Stimulated activated CD4-positive, alpha-beta T cell treated with anti-CD3 and anti-CD28 coated beads, Interleukin-12 subunit alpha, Interleukin-12 subunit beta, amount 100 ng/mL, for 48 hours (primary cell): ENCODE measurements at regions not wholly inside any gene's neighbourhood (a gene's known extent, or its start where the extent isn't known, plus 50 kb on each side); places are given as distances from the start of the nearest gene placed in this dataset.

Source experiments
- DNase-seq, 3 donors: peaks; one replicate each; pipeline ENCODE4 v3.0.0-alpha.2; 2020; ENCODE audit warnings: low read depth in 2 of 3, low spot score in 1 of 3

- DNase-seq, result no peak
These were observed 712.6 kb downstream of the SLC16A7 start for GRCh38 chr12:60308366-60308991.

- no peak for DNase-seq
These were observed 716.1 kb downstream of the SLC16A7 start for GRCh38 chr12:60311940-60312339.

GRCh38 chr12:60317361-60317760 lies 721.5 kb downstream of the SLC16A7 start:
- no peak for DNase-seq

GRCh38 chr12:60324746-60325145 lies 728.9 kb downstream of the SLC16A7 start:
- DNase-seq, result no peak

GRCh38 chr12:60333461-60333860 lies 737.6 kb downstream of the SLC16A7 start:
- no peak for DNase-seq

GRCh38 chr12:60335745-60336144 lies 739.9 kb downstream of the SLC16A7 start:
- DNase-seq, result no peak

GRCh38 chr12:60337839-60338549 lies 742.2 kb downstream of the SLC16A7 start:
- DNase-seq, result no peak

GRCh38 chr12:60345442-60345841 lies 749.6 kb downstream of the SLC16A7 start:
- DNase-seq, result no peak

- DNase-seq, result no peak
These were observed 753.6 kb downstream of the SLC16A7 start for GRCh38 chr12:60349232-60349978.

- no peak for DNase-seq
These were observed 791.5 kb downstream of the SLC16A7 start for GRCh38 chr12:60387356-60387755.

GRCh38 chr12:60391051-60391450 lies 795.2 kb downstream of the SLC16A7 start:
- DNase-seq, result no peak

- no peak for DNase-seq
These were observed 796.0 kb downstream of the SLC16A7 start for GRCh38 chr12:60391791-60392190.

GRCh38 chr12:60393093-60393492 lies 797.3 kb downstream of the SLC16A7 start:
- no peak for DNase-seq

- DNase-seq, result no peak
These were observed 798.8 kb downstream of the SLC16A7 start for GRCh38 chr12:60394665-60395064.

- DNase-seq, result no peak
These were observed 802.7 kb downstream of the SLC16A7 start for GRCh38 chr12:60398547-60398946.

GRCh38 chr12:60399064-60399463 lies 803.2 kb downstream of the SLC16A7 start:
- no peak for DNase-seq

- no peak for DNase-seq
These were observed 807.2 kb downstream of the SLC16A7 start for GRCh38 chr12:60402996-60403395.

- no peak for DNase-seq
These were observed 819.5 kb downstream of the SLC16A7 start for GRCh38 chr12:60415351-60415750.

GRCh38 chr12:60419986-60420385 lies 824.2 kb downstream of the SLC16A7 start:
- DNase-seq, result no peak

GRCh38 chr12:60421741-60422140 lies 825.9 kb downstream of the SLC16A7 start:
- no peak for DNase-seq

- DNase-seq, result no peak
These were observed 841.5 kb downstream of the SLC16A7 start for GRCh38 chr12:60437297-60437696.

GRCh38 chr12:60441577-60441976 lies 845.7 kb downstream of the SLC16A7 start:
- no peak for DNase-seq
